ENCODE measurements at regions not wholly inside any gene's neighbourhood (a gene's known extent, or its start where the extent isn't known, plus 50 kb on each side); places are given as distances from the start of the nearest gene placed in this dataset.

DNA sequence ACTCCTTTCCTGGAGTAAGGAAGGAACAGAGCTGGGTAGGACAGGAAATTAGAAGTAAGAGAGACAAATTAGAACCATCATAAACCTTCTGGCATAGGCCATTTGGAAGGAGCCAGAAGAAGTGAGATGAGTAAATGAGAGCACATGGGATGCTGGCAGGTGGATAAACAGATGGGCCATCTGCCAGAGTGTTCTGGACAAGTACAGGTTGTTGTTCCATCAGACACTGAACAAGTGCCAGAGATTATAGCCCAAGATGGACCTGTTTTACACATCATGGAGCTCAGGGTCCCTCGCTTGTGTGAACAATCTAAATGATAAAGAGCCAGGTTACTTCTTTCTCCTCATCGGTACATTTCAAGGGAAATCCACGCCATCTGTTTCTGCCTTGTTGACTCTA lies 200.3 kb downstream of the HHIPL2 start:
- H3K9me3 ChIP-seq (ENCODE audit: insufficient read depth, low read depth, low read length) = no peaks in the 10 kb centered on the region
- H3F3A ChIP-seq (ENCODE audit: low read depth) = no peaks in the 10 kb centered on the region
- no peaks in the 10 kb centered on the region for H4K20me1 ChIP-seq (ENCODE audit: insufficient read depth, low read length, poor library complexity, severe bottlenecking)
- H3K27me3 ChIP-seq (ENCODE audit: insufficient read depth, low read length, poor library complexity, severe bottlenecking) = no peaks in the 10 kb centered on the region
- no peaks in the 10 kb centered on the region for H3K79me2 ChIP-seq (ENCODE audit: insufficient read depth, low read length)
- no peaks in the 10 kb centered on the region for H3K9me2 ChIP-seq (replicated peaks; ENCODE audit: low read depth, low read length)
- no peak overlapping the region for H3K4me2 ChIP-seq (ENCODE audit: low read depth, low read length, poor library complexity, severe bottlenecking)
- no peak overlapping the region for H2AFZ ChIP-seq (ENCODE audit: low read length)
- H3K9ac ChIP-seq (ENCODE audit: low read depth, low read length, poor library complexity, severe bottlenecking) = no peak overlapping the region
- TF ChIP-seq EZH2phosphoT487 (IDR thresholded peaks at IDR 0.05; ENCODE audit: borderline replicate concordance) = no peak
- TF ChIP-seq, protein P1, sequence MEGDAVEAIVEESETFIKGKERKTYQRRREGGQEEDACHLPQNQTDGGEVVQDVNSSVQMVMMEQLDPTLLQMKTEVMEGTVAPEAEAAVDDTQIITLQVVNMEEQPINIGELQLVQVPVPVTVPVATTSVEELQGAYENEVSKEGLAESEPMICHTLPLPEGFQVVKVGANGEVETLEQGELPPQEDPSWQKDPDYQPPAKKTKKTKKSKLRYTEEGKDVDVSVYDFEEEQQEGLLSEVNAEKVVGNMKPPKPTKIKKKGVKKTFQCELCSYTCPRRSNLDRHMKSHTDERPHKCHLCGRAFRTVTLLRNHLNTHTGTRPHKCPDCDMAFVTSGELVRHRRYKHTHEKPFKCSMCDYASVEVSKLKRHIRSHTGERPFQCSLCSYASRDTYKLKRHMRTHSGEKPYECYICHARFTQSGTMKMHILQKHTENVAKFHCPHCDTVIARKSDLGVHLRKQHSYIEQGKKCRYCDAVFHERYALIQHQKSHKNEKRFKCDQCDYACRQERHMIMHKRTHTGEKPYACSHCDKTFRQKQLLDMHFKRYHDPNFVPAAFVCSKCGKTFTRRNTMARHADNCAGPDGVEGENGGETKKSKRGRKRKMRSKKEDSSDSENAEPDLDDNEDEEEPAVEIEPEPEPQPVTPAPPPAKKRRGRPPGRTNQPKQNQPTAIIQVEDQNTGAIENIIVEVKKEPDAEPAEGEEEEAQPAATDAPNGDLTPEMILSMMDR (conservative IDR thresholded peaks at IDR 0.05; ENCODE audit: low read length) = no peak
- no peak overlapping the region for H3K4me3 ChIP-seq (ENCODE audit: low read length, poor library complexity, severe bottlenecking)
- H3K36me3 ChIP-seq (ENCODE audit: insufficient read depth, low read length) = no peaks in the 10 kb centered on the region
- H3K4me1 ChIP-seq (ENCODE audit: insufficient read depth, low read length, poor library complexity, severe bottlenecking) = no peaks in the 10 kb centered on the region

DNA sequence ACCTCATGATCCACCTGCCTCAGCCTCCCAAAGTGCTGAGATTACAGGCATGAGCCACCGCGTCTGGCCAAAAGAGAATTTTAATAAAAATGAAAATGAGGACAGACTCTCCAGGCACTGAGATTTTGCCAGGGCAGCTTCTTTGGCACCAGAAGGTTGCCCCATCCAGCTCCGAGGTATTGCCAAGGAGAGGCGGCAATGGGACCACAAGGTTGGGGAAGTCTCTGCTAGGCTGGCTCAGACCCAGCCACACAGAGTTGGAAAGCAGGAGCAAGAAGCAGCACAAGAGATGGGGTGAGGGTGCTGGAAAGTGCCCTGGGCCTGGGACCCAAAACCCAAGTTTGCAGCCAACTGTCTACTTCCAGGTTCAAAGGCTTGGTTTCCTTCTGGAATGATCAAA lies 200.9 kb downstream of the HHIPL2 start:
- no peaks in the 10 kb centered on the region for H4K20me1 ChIP-seq (ENCODE audit: insufficient read depth, low read length, poor library complexity, severe bottlenecking)
- no peaks in the 10 kb centered on the region for H3F3A ChIP-seq (ENCODE audit: low read depth)
- TF ChIP-seq, protein P1 (conservative IDR thresholded peaks at IDR 0.05; ENCODE audit: low read length) = no peak
- TF ChIP-seq EZH2phosphoT487 (IDR thresholded peaks at IDR 0.05; ENCODE audit: borderline replicate concordance) = no peak
- H3K36me3 ChIP-seq (ENCODE audit: insufficient read depth, low read length) = no peaks in the 10 kb centered on the region
- no peak overlapping the region for H3K4me2 ChIP-seq (ENCODE audit: low read depth, low read length, poor library complexity, severe bottlenecking)
- H3K9ac ChIP-seq (ENCODE audit: low read depth, low read length, poor library complexity, severe bottlenecking) = no peak overlapping the region
- H3K4me1 ChIP-seq (ENCODE audit: insufficient read depth, low read length, poor library complexity, severe bottlenecking) = no peaks in the 10 kb centered on the region
- H3K9me2 ChIP-seq (replicated peaks; ENCODE audit: low read depth, low read length) = no peaks in the 10 kb centered on the region
- no peaks in the 10 kb centered on the region for H3K27me3 ChIP-seq (ENCODE audit: insufficient read depth, low read length, poor library complexity, severe bottlenecking)
- no peak overlapping the region for H3K4me3 ChIP-seq (ENCODE audit: low read length, poor library complexity, severe bottlenecking)
- H3K9me3 ChIP-seq (ENCODE audit: insufficient read depth, low read depth, low read length) = no peaks in the 10 kb centered on the region
- no peak overlapping the region for H2AFZ ChIP-seq (ENCODE audit: low read length)
- H3K79me2 ChIP-seq (ENCODE audit: insufficient read depth, low read length) = no peaks in the 10 kb centered on the region

DNA sequence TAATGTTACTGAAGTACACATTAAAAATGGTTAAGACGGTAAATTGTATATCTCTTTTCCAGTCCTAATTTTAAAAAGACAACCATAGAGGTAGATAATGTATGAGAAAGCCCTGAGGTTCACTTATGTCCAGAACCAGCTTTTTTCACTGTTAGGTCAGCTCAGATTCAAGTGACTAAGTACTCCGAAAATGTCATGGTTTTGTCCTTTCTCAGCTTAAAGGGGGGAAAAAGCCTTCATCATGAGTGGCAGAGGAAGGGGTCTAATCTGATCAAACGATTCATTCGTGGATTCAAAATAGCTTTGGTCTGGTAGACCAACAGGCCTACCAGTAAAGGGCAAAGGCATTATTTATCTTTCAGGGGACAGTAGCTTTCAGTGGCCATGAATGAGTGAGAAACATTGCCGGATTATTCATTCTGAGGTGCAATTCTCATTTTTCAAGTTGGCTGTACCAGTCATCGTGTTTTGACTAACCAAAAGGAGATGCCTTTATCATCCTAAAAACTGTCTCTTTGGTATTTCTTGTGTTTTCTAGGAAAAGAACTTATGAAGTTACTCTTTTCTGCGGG lies 208.4 kb downstream of the HHIPL2 start:
- H3K4me1 ChIP-seq (ENCODE audit: insufficient read depth, low read length, poor library complexity, severe bottlenecking) = no peaks in the 10 kb centered on the region
- H3K79me2 ChIP-seq (ENCODE audit: insufficient read depth, low read length) = no peaks in the 10 kb centered on the region
- H3K27me3 ChIP-seq (ENCODE audit: insufficient read depth, low read length, poor library complexity, severe bottlenecking) = no peaks in the 10 kb centered on the region
- no peaks in the 10 kb centered on the region for H3K9me3 ChIP-seq (ENCODE audit: insufficient read depth, low read depth, low read length)
- no peak overlapping the region for H3K4me3 ChIP-seq (ENCODE audit: low read length, poor library complexity, severe bottlenecking)
- no peak overlapping the region for H3K9ac ChIP-seq (ENCODE audit: low read depth, low read length, poor library complexity, severe bottlenecking)
- no peaks in the 10 kb centered on the region for H3F3A ChIP-seq (ENCODE audit: low read depth)
- TF ChIP-seq, protein P1 (conservative IDR thresholded peaks at IDR 0.05; ENCODE audit: low read length) = no peak
- no peak for TF ChIP-seq EZH2phosphoT487 (IDR thresholded peaks at IDR 0.05; ENCODE audit: borderline replicate concordance)
- H3K4me2 ChIP-seq (ENCODE audit: low read depth, low read length, poor library complexity, severe bottlenecking) = no peak overlapping the region
- H4K20me1 ChIP-seq (ENCODE audit: insufficient read depth, low read length, poor library complexity, severe bottlenecking) = no peaks in the 10 kb centered on the region
- H3K9me2 ChIP-seq (replicated peaks; ENCODE audit: low read depth, low read length) = no peaks in the 10 kb centered on the region
- H2AFZ ChIP-seq (ENCODE audit: low read length) = no peak overlapping the region
- no peaks in the 10 kb centered on the region for H3K36me3 ChIP-seq (ENCODE audit: insufficient read depth, low read length)
